ENCODE measurements at regions not wholly inside any gene's neighbourhood (a gene's known extent, or its start where the extent isn't known, plus 50 kb on each side); places are given as distances from the start of the nearest gene placed in this dataset.
"Not testable (repeated sequence)": the region's sequence is repeated elsewhere in the genome, so short reads cannot be mapped to it uniquely, and the experiment has no call there.

GRCh38 chr5:143588933-143589662, 185.6 kb upstream of the NR3C1 start:
- intact Hi-C loops (cut with DNase I): no loop called here
- DNase-seq: no peak

DNA sequence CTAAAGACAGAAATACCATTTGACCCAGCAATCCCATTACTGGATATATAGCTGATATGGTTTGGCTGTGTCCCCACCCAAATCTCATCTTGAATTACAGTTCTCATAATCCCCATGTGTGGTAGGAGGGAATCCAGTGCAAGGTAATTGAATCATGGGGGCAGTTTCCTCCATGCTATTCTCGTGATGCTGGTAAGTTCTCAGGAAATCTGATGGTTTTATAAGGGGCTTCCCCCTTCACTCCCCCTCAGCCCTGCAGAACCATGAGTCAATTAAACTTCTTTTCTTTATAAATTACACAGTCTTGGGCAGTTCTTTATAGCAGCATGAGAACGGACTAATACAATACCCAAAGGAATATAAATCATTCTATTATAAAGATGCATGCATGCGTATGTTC, 184.6 kb upstream of the NR3C1 start:
- intact Hi-C loops (cut with DNase I); H3K9ac ChIP-seq (ENCODE audit: low read depth in 2 of 2, low read length in 2 of 2); H3K9me3 ChIP-seq; H3K27ac ChIP-seq; H3K4me1 ChIP-seq; DNase-seq; H3K36me3 ChIP-seq; H3K27me3 ChIP-seq; H3K4me3 ChIP-seq: not testable (repeated sequence)

More at GRCh38 chr5:143588933-143589662, 185.6 kb upstream of the NR3C1 start:
- no peak overlapping the region for H3K9ac ChIP-seq (ENCODE audit: low read depth in 2 of 2, low read length in 2 of 2)
- H3K4me3 ChIP-seq: no peak overlapping the region
- H3K4me1 ChIP-seq: no peaks in the 10 kb centered on the region
- H3K9me3 ChIP-seq: no peaks in the 10 kb centered on the region
- H3K36me3 ChIP-seq: no peaks in the 10 kb centered on the region
- no peak overlapping the region for H3K27ac ChIP-seq
- H3K27me3 ChIP-seq: no peaks in the 10 kb centered on the region
- TF ChIP-seq, protein P1, sequence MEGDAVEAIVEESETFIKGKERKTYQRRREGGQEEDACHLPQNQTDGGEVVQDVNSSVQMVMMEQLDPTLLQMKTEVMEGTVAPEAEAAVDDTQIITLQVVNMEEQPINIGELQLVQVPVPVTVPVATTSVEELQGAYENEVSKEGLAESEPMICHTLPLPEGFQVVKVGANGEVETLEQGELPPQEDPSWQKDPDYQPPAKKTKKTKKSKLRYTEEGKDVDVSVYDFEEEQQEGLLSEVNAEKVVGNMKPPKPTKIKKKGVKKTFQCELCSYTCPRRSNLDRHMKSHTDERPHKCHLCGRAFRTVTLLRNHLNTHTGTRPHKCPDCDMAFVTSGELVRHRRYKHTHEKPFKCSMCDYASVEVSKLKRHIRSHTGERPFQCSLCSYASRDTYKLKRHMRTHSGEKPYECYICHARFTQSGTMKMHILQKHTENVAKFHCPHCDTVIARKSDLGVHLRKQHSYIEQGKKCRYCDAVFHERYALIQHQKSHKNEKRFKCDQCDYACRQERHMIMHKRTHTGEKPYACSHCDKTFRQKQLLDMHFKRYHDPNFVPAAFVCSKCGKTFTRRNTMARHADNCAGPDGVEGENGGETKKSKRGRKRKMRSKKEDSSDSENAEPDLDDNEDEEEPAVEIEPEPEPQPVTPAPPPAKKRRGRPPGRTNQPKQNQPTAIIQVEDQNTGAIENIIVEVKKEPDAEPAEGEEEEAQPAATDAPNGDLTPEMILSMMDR (IDR thresholded peaks at IDR 0.05): no peak

DNA sequence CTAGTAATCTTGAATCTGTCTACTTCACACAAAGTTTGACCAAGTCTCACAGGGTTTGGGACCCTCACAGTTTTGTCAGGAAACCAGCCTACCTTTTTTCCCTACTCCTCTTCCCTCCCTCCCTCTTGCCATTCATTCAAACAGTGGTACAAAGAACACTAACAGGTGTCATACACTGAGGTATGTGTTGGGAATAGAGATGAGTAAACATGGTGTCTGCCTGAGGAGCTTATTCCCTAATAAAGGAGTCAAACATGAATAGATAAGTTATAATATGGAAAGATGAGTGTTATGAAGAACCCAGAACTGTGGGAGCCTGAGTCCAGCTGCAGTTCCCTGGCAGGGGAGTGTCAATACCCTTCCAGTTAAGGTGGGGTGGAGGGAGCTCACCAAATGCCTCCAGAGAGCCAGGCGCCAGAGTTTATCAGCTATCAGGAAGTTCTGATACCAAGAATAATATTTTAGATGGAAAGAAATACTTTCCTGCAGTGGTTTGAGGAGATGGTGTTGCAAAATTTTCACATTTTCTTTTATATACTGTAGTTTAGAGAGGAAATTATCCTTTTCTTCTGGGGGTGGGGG, 183.4 kb upstream of the NR3C1 start:
- Histone ChIP-seq H3K4me3 (no peak overlapping the region), H3K27me3 (no peaks in the 10 kb centered on the region), H3K36me3 (no peaks in the 10 kb centered on the region), H3K9ac (ENCODE audit: low read depth in 2 of 2, low read length in 2 of 2) (no peak overlapping the region), H3K27ac (no peak overlapping the region), H3K9me3 (no peaks in the 10 kb centered on the region), H3K4me1 (no peaks in the 10 kb centered on the region)
- DNase-seq: no peak
- TF ChIP-seq, protein P1 (IDR thresholded peaks at IDR 0.05): no peak
- intact Hi-C loops (cut with DNase I): no loop called here

DNA sequence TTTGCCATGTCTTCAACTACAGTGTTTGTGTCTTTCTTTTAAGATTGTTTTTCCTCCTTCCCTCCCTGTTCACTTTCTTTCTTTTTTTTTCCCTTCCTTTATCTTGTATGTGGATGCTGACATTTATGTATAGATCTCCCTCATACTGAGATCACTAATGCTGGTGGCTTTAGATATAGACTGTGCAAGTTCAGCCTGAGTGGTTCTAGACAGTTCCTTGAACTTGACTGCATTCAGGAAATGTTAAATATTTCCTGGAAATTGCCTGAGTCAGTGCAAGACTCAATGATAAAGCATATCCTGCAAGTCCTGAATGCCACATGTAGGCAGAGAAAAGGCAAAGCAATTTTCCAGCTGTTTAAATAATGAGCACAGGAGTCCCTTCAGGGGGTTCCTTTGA, 182.5 kb upstream of the NR3C1 start:
- Histone ChIP-seq H3K4me1 (no peaks in the 10 kb centered on the region), H3K27ac (no peak overlapping the region), H3K27me3 (no peaks in the 10 kb centered on the region), H3K36me3 (no peaks in the 10 kb centered on the region), H3K9ac (ENCODE audit: low read depth in 2 of 2, low read length in 2 of 2) (no peak overlapping the region), H3K9me3 (no peaks in the 10 kb centered on the region), H3K4me3 (no peak overlapping the region)
- intact Hi-C loops (cut with DNase I): no loop called here
- TF ChIP-seq, protein P1 (IDR thresholded peaks at IDR 0.05): no peak
- DNase-seq: no peak

GRCh38 chr5:143583409-143583808, 179.9 kb upstream of the NR3C1 start:
- intact Hi-C loops (cut with DNase I): no loop called here
- no peak for DNase-seq
- TF ChIP-seq, protein P1 (IDR thresholded peaks at IDR 0.05): no peak
- Histone ChIP-seq H3K9ac (ENCODE audit: low read depth in 2 of 2, low read length in 2 of 2) (no peak overlapping the region), H3K27me3 (no peaks in the 10 kb centered on the region), H3K4me1 (no peaks in the 10 kb centered on the region), H3K9me3 (no peaks in the 10 kb centered on the region), H3K4me3 (no peak overlapping the region), H3K27ac (no peak overlapping the region), H3K36me3 (no peaks in the 10 kb centered on the region)

GRCh38 chr5:143582869-143583268, 179.4 kb upstream of the NR3C1 start:
- no peaks in the 10 kb centered on the region for H3K4me1 ChIP-seq
- intact Hi-C loops (cut with DNase I): no loop called here
- no peak overlapping the region for H3K9ac ChIP-seq (ENCODE audit: low read depth in 2 of 2, low read length in 2 of 2)
- H3K4me3 ChIP-seq: no peak overlapping the region
- no peaks in the 10 kb centered on the region for H3K36me3 ChIP-seq
- no peak for DNase-seq
- TF ChIP-seq, protein P1 (IDR thresholded peaks at IDR 0.05): no peak
- no peaks in the 10 kb centered on the region for H3K27me3 ChIP-seq
- no peak overlapping the region for H3K27ac ChIP-seq
- no peaks in the 10 kb centered on the region for H3K9me3 ChIP-seq

All from colonic mucosa (tissue), 4 donors.